SU-DHL-6 (cell line): ENCODE measurements at regions not wholly inside any gene's neighbourhood (a gene's known extent, or its start where the extent isn't known, plus 50 kb on each side); places are given as distances from the start of the nearest gene placed in this dataset.

Source experiments
- H2AFZ ChIP-seq: fragments of 200-600 bp; sonication (generic); 2 replicates; pipeline ENCODE4 v1.6.1; 2014; ENCODE audit warnings: low read depth, mild to moderate bottlenecking, moderate library complexity, mixed read lengths, antibody characterized with exemption, low read length; ENCODE audit not compliant: severe bottlenecking
- H3F3A ChIP-seq: fragments of 200-600 bp; shearing (Covaris generic); 2 replicates; pipeline ENCODE4 v1.6.0; 2016; ENCODE audit warnings: antibody characterized with exemption, mild to moderate bottlenecking; ENCODE audit not compliant: insufficient read depth
- H3K27ac ChIP-seq: fragments of 200-600 bp; sonication (generic); 2 replicates; pipeline ENCODE4 v1.5.1; 2016; ENCODE audit warnings: low read depth, mild to moderate bottlenecking, low read length, moderate library complexity, mixed read lengths
- H3K27me3 ChIP-seq: fragments of 200-600 bp; sonication (generic), shearing (Covaris generic); 2 replicates; pipeline ENCODE4 v1.6.0; 2014; ENCODE audit warnings: mild to moderate bottlenecking, low read length
- H3K36me3 ChIP-seq: fragments of 200-600 bp; sonication (generic); 2 replicates; pipeline ENCODE4 v1.6.1; 2014; ENCODE audit warnings: mild to moderate bottlenecking, low read length, mixed read lengths
- H3K4me2 ChIP-seq: fragments of 300-600, 200-600 bp; shearing (Covaris generic), sonication (generic); 2 replicates; pipeline ENCODE4 v1.6.0; 2014; ENCODE audit warnings: low read length, low read depth, mild to moderate bottlenecking; ENCODE audit not compliant: poor library complexity, severe bottlenecking
- H3K4me3 ChIP-seq: fragments of 200-600 bp; sonication (generic); 2 replicates; pipeline ENCODE4 v1.5.1; 2014; ENCODE audit warnings: antibody characterized with exemption, low read length, mild to moderate bottlenecking, mixed read lengths; ENCODE audit not compliant: insufficient read depth, poor library complexity, severe bottlenecking
- H3K79me2 ChIP-seq: fragments of 200-600 bp; sonication (generic); 2 replicates; pipeline ENCODE4 v1.6.1; 2014; ENCODE audit warnings: mild to moderate bottlenecking, low read length, moderate library complexity; ENCODE audit not compliant: insufficient read depth
- H3K9ac ChIP-seq: fragments of 200-600 bp; sonication (generic); 2 replicates; pipeline ENCODE4 v1.7.0; 2014; ENCODE audit warnings: mild to moderate bottlenecking, low read length
- H3K9me2 ChIP-seq: fragments of 200-600 bp; sonication (generic); replicated peaks from 2 replicates; pipeline ENCODE4 v1.6.1; 2014; ENCODE audit warnings: low read length; ENCODE audit not compliant: insufficient read depth
- H3K9me3 ChIP-seq: fragments of 200-600 bp; sonication (generic); 2 replicates; pipeline ENCODE4 v1.6.1; 2014; ENCODE audit warnings: low read length, mixed read lengths; ENCODE audit not compliant: insufficient read depth
- H4K20me1 ChIP-seq: fragments of 200-600 bp; sonication (generic); 2 replicates; pipeline ENCODE4 v1.6.1; 2014; ENCODE audit warnings: low read depth, mild to moderate bottlenecking, antibody characterized with exemption, low read length, moderate library complexity, mixed read lengths
- CTCF ChIP-seq: fragments of 200-600 bp; sonication (generic); IDR thresholded peaks from one replicate; pipeline ENCODE4 v1.5.1; 2017; ENCODE audit warnings: antibody characterized with exemption, mild to moderate bottlenecking, low read length, moderate library complexity; ENCODE audit not compliant: insufficient read depth, poor library complexity, severe bottlenecking
- EZH2phosphoT487 ChIP-seq: fragments of 200-600 bp; sonication (generic), shearing (Covaris generic); conservative IDR thresholded peaks from 2 replicates; pipeline ENCODE4 v1.6.1; 2018; ENCODE audit warnings: mild to moderate bottlenecking, antibody characterized with exemption, low read length, moderate library complexity, mixed read lengths

- no peaks in the 10 kb centered on the region for H3F3A ChIP-seq
- H3K4me3 ChIP-seq = no peak overlapping the region
- H3K9ac ChIP-seq = no peak overlapping the region
- H3K79me2 ChIP-seq = no peaks in the 10 kb centered on the region
- H3K27ac ChIP-seq = no peak overlapping the region
- H3K4me2 ChIP-seq = no peak overlapping the region
- H3K9me3 ChIP-seq = no peaks in the 10 kb centered on the region
- no peaks in the 10 kb centered on the region for H3K9me2 ChIP-seq
- H3K27me3 ChIP-seq = no peaks in the 10 kb centered on the region
- TF ChIP-seq EZH2phosphoT487 (no peak), CTCF (no peak)
- no peaks in the 10 kb centered on the region for H3K36me3 ChIP-seq
- H4K20me1 ChIP-seq = no peaks in the 10 kb centered on the region
- H2AFZ ChIP-seq = no peak overlapping the region
Observed at GRCh38 chr5:68548959-68549676, 333.6 kb downstream of the PIK3R1 start.

DNA sequence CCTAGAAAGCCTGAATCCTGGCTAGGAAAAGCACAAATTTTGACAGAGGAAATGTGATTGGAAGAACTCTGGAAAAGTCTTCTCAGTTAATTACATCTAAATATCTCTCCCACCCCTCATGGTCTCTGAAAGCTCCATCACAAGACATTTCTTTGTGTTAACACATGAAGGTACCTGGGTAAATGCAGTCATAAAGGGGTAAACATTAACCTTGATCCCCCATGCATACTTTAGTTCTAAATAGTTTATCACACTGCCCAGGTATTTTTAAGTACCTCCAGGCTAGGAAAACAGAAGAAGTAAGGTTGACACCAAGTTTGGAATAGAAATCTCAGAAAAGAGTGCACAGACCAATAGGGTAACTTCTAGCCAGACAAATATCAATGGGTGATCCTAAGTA lies 334.5 kb downstream of the PIK3R1 start:
- no peak overlapping the region for H3K27ac ChIP-seq
- H3K9me3 ChIP-seq = no peaks in the 10 kb centered on the region
- no peak overlapping the region for H3K4me2 ChIP-seq

GRCh38 chr5:68551436-68551835 lies 335.9 kb downstream of the PIK3R1 start:
- no peak overlapping the region for H3K4me3 ChIP-seq
- no peaks in the 10 kb centered on the region for H3K27me3 ChIP-seq
- no peak overlapping the region for H2AFZ ChIP-seq
- H3K36me3 ChIP-seq = no peaks in the 10 kb centered on the region
- H3K27ac ChIP-seq = no peak overlapping the region
- no peak overlapping the region for H3K4me2 ChIP-seq
- no peaks in the 10 kb centered on the region for H3K9me3 ChIP-seq
- no peak overlapping the region for H3K9ac ChIP-seq
- no peaks in the 10 kb centered on the region for H3F3A ChIP-seq
- no peaks in the 10 kb centered on the region for H3K79me2 ChIP-seq
- H3K9me2 ChIP-seq = no peaks in the 10 kb centered on the region
- no peaks in the 10 kb centered on the region for H4K20me1 ChIP-seq
- no peak for TF ChIP-seq CTCF
- no peak for TF ChIP-seq EZH2phosphoT487

More for the DNA sequence above, 334.5 kb downstream of the PIK3R1 start:
- no peaks in the 10 kb centered on the region for H3K79me2 ChIP-seq
- H2AFZ ChIP-seq = no peak overlapping the region
- H3K9me2 ChIP-seq = no peaks in the 10 kb centered on the region
- TF ChIP-seq EZH2phosphoT487 = no peak
- TF ChIP-seq CTCF = no peak
- H4K20me1 ChIP-seq = no peaks in the 10 kb centered on the region
- no peaks in the 10 kb centered on the region for H3K27me3 ChIP-seq
- H3K4me3 ChIP-seq = no peak overlapping the region
- H3K36me3 ChIP-seq = no peaks in the 10 kb centered on the region
- H3F3A ChIP-seq = no peaks in the 10 kb centered on the region
- H3K9ac ChIP-seq = no peak overlapping the region
